Fibroblast of lung (primary cell): ENCODE measurements at regions not wholly inside any gene's neighbourhood (a gene's known extent, or its start where the extent isn't known, plus 50 kb on each side); places are given as distances from the start of the nearest gene placed in this dataset.

ENCODE experiments used
- DNase-seq, 2 donors: peaks; one replicate each; pipeline versions ENCODE4 v3.0.0 to v3.0.0-alpha.2; 2010; ENCODE audit warnings: low read depth in 2 of 2
- H2AFZ ChIP-seq: 2 replicates; pipeline ENCODE4 v1.5.1; 2012; ENCODE audit warnings: low read length, control low read depth, inconsistent platforms
- H3K27ac ChIP-seq: 2 replicates; pipeline ENCODE4 v1.5.1; 2011; ENCODE audit warnings: low read length, control low read depth; ENCODE audit not compliant: insufficient read depth
- H3K27me3 ChIP-seq: 2 replicates; pipeline ENCODE4 v1.5.1; 2011; ENCODE audit warnings: mild to moderate bottlenecking, low read length; ENCODE audit not compliant: control insufficient read depth, insufficient read depth
- H3K36me3 ChIP-seq: 2 replicates; pipeline ENCODE4 v1.5.1; 2011; ENCODE audit warnings: low read length; ENCODE audit not compliant: control insufficient read depth, insufficient read depth
- H3K4me1 ChIP-seq: 2 replicates; pipeline ENCODE4 v1.5.1; 2011; ENCODE audit warnings: low read length; ENCODE audit not compliant: control insufficient read depth, insufficient read depth; ENCODE audit errors: extremely low read depth
- H3K4me2 ChIP-seq: 2 replicates; pipeline ENCODE4 v1.5.1; 2011; ENCODE audit warnings: low read length, control low read depth; ENCODE audit not compliant: insufficient read depth; ENCODE audit errors: extremely low read depth
- H3K4me3 ChIP-seq, 4 experiments: fragments of 200-600 bp in 1 of 4; sonication (generic) in 1 of 4; replicated peaks in 1 of 4; 2 replicates each; pipeline ENCODE4 v1.5.1; 2011 to 2016; ENCODE audit warnings: low read length in 4 of 4, low read depth in 3 of 4, mild to moderate bottlenecking in 3 of 4, control low read depth in 2 of 4, inconsistent platforms in 1 of 4, mixed read lengths in 1 of 4; ENCODE audit not compliant: insufficient read depth in 1 of 4; ENCODE audit errors: control extremely low read depth in 1 of 4
- H3K79me2 ChIP-seq: 2 replicates; pipeline ENCODE4 v1.5.1; 2012; ENCODE audit warnings: mild to moderate bottlenecking, low read length, inconsistent platforms; ENCODE audit not compliant: control insufficient read depth, insufficient read depth
- H3K9ac ChIP-seq: 2 replicates; pipeline ENCODE4 v1.5.1; 2011; ENCODE audit warnings: mild to moderate bottlenecking, low read length, control low read depth; ENCODE audit not compliant: insufficient read depth
- H3K9me3 ChIP-seq: 2 replicates; pipeline ENCODE4 v1.5.1; 2012; ENCODE audit warnings: low read depth, low read length; ENCODE audit not compliant: control insufficient read depth, insufficient read depth
- H4K20me1 ChIP-seq: 2 replicates; pipeline ENCODE4 v1.5.1; 2011; ENCODE audit warnings: low read length; ENCODE audit not compliant: control insufficient read depth, insufficient read depth; ENCODE audit errors: extremely low read depth
- EZH2 ChIP-seq: IDR thresholded peaks from 2 replicates; pipeline ENCODE4 v1.5.1; 2012; ENCODE audit warnings: low read length, control low read depth, mild to moderate bottlenecking; ENCODE audit errors: missing control alignments
- TF ChIP-seq, protein P1 (sequence below), 2 donors: IDR thresholded peaks in 1 of 2; conservative IDR thresholded peaks in 1 of 2; 1 replicate in 1 of 2; 2 replicates in 1 of 2; pipeline ENCODE4 v1.5.1; 2011 to 2012; ENCODE audit warnings: low read length in 2 of 2, control low read depth in 1 of 2, inconsistent platforms in 1 of 2, low read depth in 1 of 2, mild to moderate bottlenecking in 1 of 2

DNA sequence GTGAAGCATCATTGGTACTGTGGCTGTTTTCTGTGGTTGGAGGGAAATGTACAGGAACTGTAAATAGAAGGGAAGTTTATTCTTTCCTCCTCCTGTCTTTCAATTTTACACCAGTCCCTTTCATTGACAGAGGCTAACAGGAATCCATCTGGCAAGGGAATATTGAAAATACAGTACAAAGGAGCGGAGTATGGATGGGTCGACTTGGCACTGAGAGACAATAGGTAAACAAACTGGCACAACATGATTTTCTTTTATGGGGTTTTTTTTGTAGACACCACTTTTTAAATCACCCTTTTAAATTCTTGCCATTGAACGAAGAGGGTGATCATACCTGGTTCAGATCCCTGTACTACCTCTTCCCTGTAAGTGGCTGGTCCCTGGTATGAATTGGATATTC lies 341.3 kb downstream of the RWDD3 start:
- Histone ChIP-seq H3K27ac (no peak overlapping the region), H3K9me3 (no peaks in the 10 kb centered on the region), H3K79me2 (no peaks in the 10 kb centered on the region), H2AFZ (no peak overlapping the region), H3K4me2 (no peak overlapping the region), H3K4me3 (no peak overlapping the region), H3K27me3 (no peaks in the 10 kb centered on the region), H4K20me1 (no peaks in the 10 kb centered on the region), H3K9ac (no peak overlapping the region), H3K4me1 (no peaks in the 10 kb centered on the region), H3K36me3 (no peaks in the 10 kb centered on the region)
- DNase-seq, result no peak
- TF ChIP-seq, protein P1, sequence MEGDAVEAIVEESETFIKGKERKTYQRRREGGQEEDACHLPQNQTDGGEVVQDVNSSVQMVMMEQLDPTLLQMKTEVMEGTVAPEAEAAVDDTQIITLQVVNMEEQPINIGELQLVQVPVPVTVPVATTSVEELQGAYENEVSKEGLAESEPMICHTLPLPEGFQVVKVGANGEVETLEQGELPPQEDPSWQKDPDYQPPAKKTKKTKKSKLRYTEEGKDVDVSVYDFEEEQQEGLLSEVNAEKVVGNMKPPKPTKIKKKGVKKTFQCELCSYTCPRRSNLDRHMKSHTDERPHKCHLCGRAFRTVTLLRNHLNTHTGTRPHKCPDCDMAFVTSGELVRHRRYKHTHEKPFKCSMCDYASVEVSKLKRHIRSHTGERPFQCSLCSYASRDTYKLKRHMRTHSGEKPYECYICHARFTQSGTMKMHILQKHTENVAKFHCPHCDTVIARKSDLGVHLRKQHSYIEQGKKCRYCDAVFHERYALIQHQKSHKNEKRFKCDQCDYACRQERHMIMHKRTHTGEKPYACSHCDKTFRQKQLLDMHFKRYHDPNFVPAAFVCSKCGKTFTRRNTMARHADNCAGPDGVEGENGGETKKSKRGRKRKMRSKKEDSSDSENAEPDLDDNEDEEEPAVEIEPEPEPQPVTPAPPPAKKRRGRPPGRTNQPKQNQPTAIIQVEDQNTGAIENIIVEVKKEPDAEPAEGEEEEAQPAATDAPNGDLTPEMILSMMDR (conservative IDR thresholded peaks at IDR 0.05 in 1 of 2, IDR thresholded peaks at IDR 0.05 in 1 of 2; ENCODE audit: low read depth in 1 of 2, low read length in 2 of 2), result no peak

DNA sequence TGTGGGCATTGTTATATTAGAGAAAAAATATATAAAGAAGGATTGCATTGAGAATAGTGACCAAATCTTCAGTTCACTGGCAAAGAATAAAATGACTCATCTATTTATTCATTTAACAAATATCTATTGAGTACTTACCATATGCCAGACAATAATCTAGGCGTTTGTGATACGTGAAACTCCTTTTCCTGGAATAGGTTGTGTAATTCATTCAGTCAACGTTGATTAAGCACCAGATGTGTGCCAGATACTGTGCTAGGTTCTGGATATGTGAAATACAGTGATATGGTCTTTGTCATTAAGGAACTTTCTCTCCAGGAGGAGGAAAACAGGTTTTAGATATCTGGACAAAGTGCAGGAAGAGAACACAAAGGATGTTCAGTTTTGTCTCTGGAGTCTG lies 344.5 kb downstream of the RWDD3 start:
- Histone ChIP-seq H3K4me3 (no peak overlapping the region), H3K36me3 (no peaks in the 10 kb centered on the region), H4K20me1 (no peaks in the 10 kb centered on the region), H3K27ac (no peak overlapping the region), H3K9ac (no peak overlapping the region), H3K9me3 (no peaks in the 10 kb centered on the region), H3K4me1 (no peaks in the 10 kb centered on the region), H3K4me2 (no peak overlapping the region), H3K79me2 (no peaks in the 10 kb centered on the region), H2AFZ (no peak overlapping the region), H3K27me3 (no peaks in the 10 kb centered on the region)
- TF ChIP-seq, protein P1 (conservative IDR thresholded peaks at IDR 0.05 in 1 of 2, IDR thresholded peaks at IDR 0.05 in 1 of 2; ENCODE audit: low read depth in 1 of 2, low read length in 2 of 2), result no peak
- no peak for TF ChIP-seq EZH2
- DNase-seq, result peak in 1 of 2 donors; percentile 1

DNA sequence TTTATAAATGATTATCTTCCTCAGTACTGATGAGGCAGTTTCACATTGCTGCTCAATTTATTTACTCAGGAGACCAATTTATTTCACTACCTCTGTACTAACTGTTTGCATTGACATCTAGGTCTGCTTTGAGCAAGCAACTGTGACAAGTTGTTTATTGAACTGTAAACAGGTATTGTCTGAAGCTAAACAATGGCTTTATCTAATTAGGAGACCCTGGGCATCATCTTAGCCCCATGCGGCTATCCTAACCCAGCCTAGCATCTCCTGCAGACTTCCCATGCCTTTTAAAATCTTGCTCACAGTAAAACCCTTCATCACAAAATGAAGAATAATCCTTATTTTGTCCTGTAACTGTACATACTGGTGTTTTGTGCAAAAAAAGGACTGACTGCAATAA lies 348.2 kb downstream of the RWDD3 start:
- Histone ChIP-seq H3K4me3 (no peak overlapping the region), H3K4me1 (no peaks in the 10 kb centered on the region), H3K9me3 (no peaks in the 10 kb centered on the region), H3K27me3 (no peaks in the 10 kb centered on the region), H4K20me1 (no peaks in the 10 kb centered on the region), H3K27ac (no peak overlapping the region), H3K79me2 (no peaks in the 10 kb centered on the region), H3K4me2 (no peak overlapping the region), H3K36me3 (no peaks in the 10 kb centered on the region), H3K9ac (no peak overlapping the region), H2AFZ (no peak overlapping the region)
- no peak for TF ChIP-seq EZH2
- TF ChIP-seq, protein P1 (conservative IDR thresholded peaks at IDR 0.05 in 1 of 2, IDR thresholded peaks at IDR 0.05 in 1 of 2; ENCODE audit: low read depth in 1 of 2, low read length in 2 of 2), result no peak
- DNase-seq, result no peak
